Endothelial cell of hepatic sinusoid (primary cell): ENCODE measurements at regions not wholly inside any gene's neighbourhood (a gene's known extent, or its start where the extent isn't known, plus 50 kb on each side); places are given as distances from the start of the nearest gene placed in this dataset.

Experiments used
- in situ Hi-C: cut with HindIII; loops from 2 replicates; pipeline ENCODE4 v1.10.0; 2017; ENCODE audit warnings: low sequenced_read_pairs

GRCh38 chr13:72039126-72039525 lies 172.1 kb upstream of the DACH1 start:
- in situ Hi-C loops, result no loop called here

- in situ Hi-C loops, result no loop called here
Measured at GRCh38 chr13:72029981-72030380, 163.0 kb upstream of the DACH1 start.

GRCh38 chr13:72025836-72026235 lies 158.8 kb upstream of the DACH1 start:
- in situ Hi-C loops, result no loop called here

GRCh38 chr13:72023895-72024294 lies 156.9 kb upstream of the DACH1 start:
- in situ Hi-C loops, result no loop called here

- in situ Hi-C loops, result no loop called here
Measured at GRCh38 chr13:72005455-72005854, 138.5 kb upstream of the DACH1 start.

- in situ Hi-C loops, result no loop called here
Measured at GRCh38 chr13:72004784-72005374, 137.9 kb upstream of the DACH1 start.

- in situ Hi-C loops, result no loop called here
Measured at GRCh38 chr13:72004246-72004645, 137.2 kb upstream of the DACH1 start.

GRCh38 chr13:71998223-71998622 lies 131.2 kb upstream of the DACH1 start:
- in situ Hi-C loops, result loop anchor here (5.0 kb wide), 1 partner anchor 76 kb away; no protein-coding TSS in a partner anchor

GRCh38 chr13:71979616-71980015 lies 112.6 kb upstream of the DACH1 start:
- in situ Hi-C loops, result no loop called here

GRCh38 chr13:71977028-71977427 lies 110.0 kb upstream of the DACH1 start:
- in situ Hi-C loops, result no loop called here

- in situ Hi-C loops, result no loop called here
Measured at GRCh38 chr13:71967990-71968389, 101.0 kb upstream of the DACH1 start.

GRCh38 chr13:71964491-71965100 lies 97.6 kb upstream of the DACH1 start:
- in situ Hi-C loops, result no loop called here

- in situ Hi-C loops, result no loop called here
Measured at GRCh38 chr13:71962735-71963134, 95.7 kb upstream of the DACH1 start.

- in situ Hi-C loops, result no loop called here
Measured at GRCh38 chr13:71962126-71962525, 95.1 kb upstream of the DACH1 start.

- in situ Hi-C loops, result no loop called here
Measured at GRCh38 chr13:71949441-71949840, 82.4 kb upstream of the DACH1 start.

GRCh38 chr13:71939186-71939585 lies 72.2 kb upstream of the DACH1 start:
- in situ Hi-C loops, result no loop called here

- in situ Hi-C loops, result no loop called here
Measured at GRCh38 chr13:71935166-71935840, 68.3 kb upstream of the DACH1 start.

- in situ Hi-C loops, result loop anchor here (5.0 kb wide), 1 partner anchor 72 kb away; no protein-coding TSS in a partner anchor
Measured at GRCh38 chr13:71924931-71925330, 57.9 kb upstream of the DACH1 start.

- in situ Hi-C loops, result loop anchor here (5.0 kb wide), 1 partner anchor 75 kb away; no protein-coding TSS in a partner anchor
Measured at GRCh38 chr13:71922194-71922593, 55.2 kb upstream of the DACH1 start.
